ENCODE measurements at regions not wholly inside any gene's neighbourhood (a gene's known extent, or its start where the extent isn't known, plus 50 kb on each side); places are given as distances from the start of the nearest gene placed in this dataset.

DNA sequence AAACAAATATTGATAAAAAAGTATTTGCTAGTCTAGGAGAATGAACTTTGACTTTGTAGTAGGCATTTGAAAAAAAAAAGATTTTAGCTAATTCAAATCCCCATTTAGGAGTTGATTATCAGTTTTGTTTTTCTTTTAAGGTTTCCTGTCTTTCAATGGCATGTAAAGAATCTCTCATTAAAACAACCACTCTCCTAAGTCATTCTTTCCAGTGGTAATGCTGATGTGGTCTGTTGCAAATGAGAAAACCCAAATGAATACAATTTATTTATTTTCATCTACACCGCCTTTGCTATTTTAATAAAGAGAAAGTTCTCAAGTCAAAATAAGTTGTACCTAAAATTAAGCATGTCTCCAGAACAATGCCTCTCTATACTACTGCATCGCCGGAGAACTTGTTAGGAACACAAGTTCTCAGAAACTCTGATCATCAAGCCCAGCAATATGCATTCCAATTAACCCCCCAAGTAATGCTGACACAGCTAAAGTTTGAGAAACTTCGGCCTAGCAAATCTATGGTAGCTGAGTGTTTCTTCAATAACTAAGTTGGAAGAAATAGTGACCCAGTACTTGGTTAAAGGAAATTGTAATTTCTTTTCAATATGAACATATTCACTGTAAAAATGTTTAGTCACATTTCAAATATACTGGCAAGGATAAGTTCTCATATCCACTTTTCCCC, 255.1 kb downstream of the PTPRC start:
- no peaks in the 10 kb centered on the region for H3K9me3 ChIP-seq
- ATAC-seq = no peak
- FAIRE-seq = no peak
- TF ChIP-seq, protein P1, sequence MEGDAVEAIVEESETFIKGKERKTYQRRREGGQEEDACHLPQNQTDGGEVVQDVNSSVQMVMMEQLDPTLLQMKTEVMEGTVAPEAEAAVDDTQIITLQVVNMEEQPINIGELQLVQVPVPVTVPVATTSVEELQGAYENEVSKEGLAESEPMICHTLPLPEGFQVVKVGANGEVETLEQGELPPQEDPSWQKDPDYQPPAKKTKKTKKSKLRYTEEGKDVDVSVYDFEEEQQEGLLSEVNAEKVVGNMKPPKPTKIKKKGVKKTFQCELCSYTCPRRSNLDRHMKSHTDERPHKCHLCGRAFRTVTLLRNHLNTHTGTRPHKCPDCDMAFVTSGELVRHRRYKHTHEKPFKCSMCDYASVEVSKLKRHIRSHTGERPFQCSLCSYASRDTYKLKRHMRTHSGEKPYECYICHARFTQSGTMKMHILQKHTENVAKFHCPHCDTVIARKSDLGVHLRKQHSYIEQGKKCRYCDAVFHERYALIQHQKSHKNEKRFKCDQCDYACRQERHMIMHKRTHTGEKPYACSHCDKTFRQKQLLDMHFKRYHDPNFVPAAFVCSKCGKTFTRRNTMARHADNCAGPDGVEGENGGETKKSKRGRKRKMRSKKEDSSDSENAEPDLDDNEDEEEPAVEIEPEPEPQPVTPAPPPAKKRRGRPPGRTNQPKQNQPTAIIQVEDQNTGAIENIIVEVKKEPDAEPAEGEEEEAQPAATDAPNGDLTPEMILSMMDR (IDR thresholded peaks at IDR 0.05) = no peak
- H3K4me3 ChIP-seq = no peak overlapping the region
- H3K36me3 ChIP-seq = no peaks in the 10 kb centered on the region
- no peak for DNase-seq
- no peak overlapping the region for H3K27ac ChIP-seq
- peaks cover 0 to 6% (median 5%) of the 10 kb centered on the region in 3 donors for H3K4me1 ChIP-seq
- intact Hi-C loops (cut with DNase I) = no loop called here
- 91 to 95% methylated on average over 4 of the region's 4 CpGs for WGBS, 2 donors
- no peaks in the 10 kb centered on the region for H3K27me3 ChIP-seq

- DNase-seq (no peak), FAIRE-seq (no peak), ATAC-seq (no peak)
- Histone ChIP-seq H3K27me3 (no peaks in the 10 kb centered on the region), H3K36me3 (no peaks in the 10 kb centered on the region), H3K4me1 (peaks cover 0 to 9% (median 0%) of the 10 kb centered on the region in 3 donors), H3K27ac (no peak overlapping the region), H3K4me3 (no peak overlapping the region), H3K9me3 (no peaks in the 10 kb centered on the region)
- intact Hi-C loops (cut with DNase I) = no loop called here
- TF ChIP-seq, protein P1 (IDR thresholded peaks at IDR 0.05) = no peak
- WGBS, 2 donors = 80 to 86% methylated on average over 3 of the region's 3 CpGs
Observed at GRCh38 chr1:198901266-198901665, 262.4 kb downstream of the PTPRC start.

GRCh38 chr1:198902655-198903054, 263.8 kb downstream of the PTPRC start:
- TF ChIP-seq, protein P1 (IDR thresholded peaks at IDR 0.05) = no peak
- WGBS, 2 donors = 79 to 83% methylated on average over 5 of the region's 5 CpGs
- Histone ChIP-seq H3K9me3 (no peaks in the 10 kb centered on the region), H3K4me1 (peaks cover 0 to 9% (median 0%) of the 10 kb centered on the region in 3 donors), H3K27me3 (no peaks in the 10 kb centered on the region), H3K4me3 (no peak overlapping the region), H3K36me3 (no peaks in the 10 kb centered on the region), H3K27ac (no peak overlapping the region)
- intact Hi-C loops (cut with DNase I) = no loop called here
- DNase-seq (no peak), FAIRE-seq (no peak), ATAC-seq (no peak)

DNA sequence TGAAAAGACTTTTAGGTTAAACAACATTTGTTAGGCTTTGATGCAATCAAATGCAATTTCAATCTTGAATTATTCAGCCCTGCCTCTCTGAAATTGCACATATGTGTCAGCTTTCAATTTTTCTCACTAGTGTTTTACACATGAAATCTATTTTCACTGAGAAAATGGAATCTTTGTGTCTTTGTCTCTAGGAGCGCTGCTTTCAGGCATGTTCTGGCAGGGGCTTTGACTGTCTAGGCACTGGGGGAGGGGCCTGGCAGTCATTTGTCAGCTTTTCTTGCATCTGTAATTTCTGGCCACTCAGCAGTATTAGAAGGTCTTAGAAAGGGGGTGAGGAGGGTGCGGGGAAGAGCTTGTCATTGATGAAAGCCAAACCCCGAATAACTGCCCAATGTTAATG, 264.4 kb downstream of the PTPRC start:
- FAIRE-seq (no peak), DNase-seq (no peak), ATAC-seq (peak in 2 of 4 donors; percentile 20 to 32)
- 50 to 53% methylated on average over 3 of the region's 3 CpGs for WGBS, 2 donors
- H3K27me3 ChIP-seq = no peaks in the 10 kb centered on the region
- intact Hi-C loops (cut with DNase I) = no loop called here
- no peaks in the 10 kb centered on the region for H3K9me3 ChIP-seq
- no peak overlapping the region for H3K27ac ChIP-seq
- H3K4me3 ChIP-seq = no peak overlapping the region
- TF ChIP-seq, protein P1 (IDR thresholded peaks at IDR 0.05) = no peak
- no peaks in the 10 kb centered on the region for H3K36me3 ChIP-seq
- peaks cover 0 to 9% (median 0%) of the 10 kb centered on the region in 3 donors for H3K4me1 ChIP-seq

- 63 to 70% methylated on average over 3 of the region's 3 CpGs for WGBS, 2 donors
Observed at GRCh38 chr1:198903621-198904020, 264.8 kb downstream of the PTPRC start.

More at GRCh38 chr1:198903621-198904020, 264.8 kb downstream of the PTPRC start:
- H3K9me3 ChIP-seq = no peaks in the 10 kb centered on the region
- no peak for DNase-seq
- no peak for FAIRE-seq
- H3K4me1 ChIP-seq = peaks cover 0 to 9% (median 0%) of the 10 kb centered on the region in 3 donors
- H3K4me3 ChIP-seq = no peak overlapping the region
- ATAC-seq = no peak
- peak overlapping the region in 2 of 4 donors; percentile 19 to 42 for H3K27ac ChIP-seq
- H3K27me3 ChIP-seq = no peaks in the 10 kb centered on the region
- TF ChIP-seq, protein P1 (IDR thresholded peaks at IDR 0.05) = no peak
- H3K36me3 ChIP-seq = no peaks in the 10 kb centered on the region
- intact Hi-C loops (cut with DNase I) = no loop called here
